ENCODE measurements at regions not wholly inside any gene's neighbourhood (a gene's known extent, or its start where the extent isn't known, plus 50 kb on each side); places are given as distances from the start of the nearest gene placed in this dataset.
"Not testable (repeated sequence)": the region's sequence is repeated elsewhere in the genome, so short reads cannot be mapped to it uniquely, and the experiment has no call there.

DNA sequence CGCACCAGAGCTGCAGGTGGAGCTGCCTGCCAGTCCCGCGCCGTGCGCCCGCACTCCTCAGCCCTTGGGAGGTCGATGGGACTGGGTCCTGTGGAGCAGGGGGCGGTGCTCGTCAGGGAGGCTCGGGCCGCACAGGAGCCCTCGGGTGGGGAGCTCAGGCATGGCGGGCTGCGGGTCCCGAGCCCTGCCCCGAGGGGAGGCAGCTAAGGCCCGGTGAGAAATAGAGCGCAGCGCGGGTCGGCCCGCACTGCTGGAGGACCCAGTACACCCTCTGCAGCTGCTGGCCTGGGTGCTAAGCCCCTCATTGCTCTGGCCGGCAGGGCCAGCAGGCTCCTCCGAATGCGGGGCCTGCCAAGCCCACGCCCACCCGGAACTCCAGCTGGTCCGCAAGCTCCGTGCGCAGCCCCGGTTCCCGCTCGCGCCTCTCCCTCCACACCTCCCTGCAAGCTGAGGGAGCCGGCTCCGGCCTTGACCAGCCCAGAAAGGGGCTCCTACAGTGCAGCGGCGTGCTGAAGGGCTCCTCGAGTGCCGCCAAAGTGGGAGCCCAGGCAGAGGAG is 403.7 kb upstream of the KLHL1 start:
- H3K9me3 ChIP-seq (ENCODE audit: control insufficient read depth in 2 of 2, insufficient read depth in 1 of 2, low read depth in 1 of 2, low read length in 1 of 2); FAIRE-seq; H3K27ac ChIP-seq (ENCODE audit: low read depth in 1 of 3, low read length in 2 of 3); H3K27me3 ChIP-seq (ENCODE audit: control insufficient read depth in 3 of 3, insufficient read depth in 3 of 3, low read length in 3 of 3); H3K4me1 ChIP-seq (ENCODE audit: control insufficient read depth in 3 of 3, insufficient read depth in 2 of 3, low read depth in 1 of 3, low read length in 2 of 3); H3K36me3 ChIP-seq (ENCODE audit: control insufficient read depth in 3 of 3, insufficient read depth in 2 of 3, low read depth in 1 of 3, low read length in 3 of 3); H3K4me3 ChIP-seq (ENCODE audit: low read depth in 1 of 3, low read length in 3 of 3); DNase-seq: not testable (repeated sequence)
- WGBS, 3 donors, result 95 to 97% (median 95%) methylated on average over 29 to 40 of the region's 40 CpGs

- DNase-seq (no peak), FAIRE-seq (no peak)
- WGBS, 3 donors, result 80 to 85% (median 83%) methylated on average over 4 of the region's 4 CpGs
- H3K4me3 ChIP-seq (ENCODE audit: low read depth in 1 of 3, low read length in 3 of 3), result no peak overlapping the region
- H3K27me3 ChIP-seq (ENCODE audit: control insufficient read depth in 3 of 3, insufficient read depth in 3 of 3, low read length in 3 of 3), result no peaks in the 10 kb centered on the region
- no peaks in the 10 kb centered on the region for H3K4me1 ChIP-seq (ENCODE audit: control insufficient read depth in 3 of 3, insufficient read depth in 2 of 3, low read depth in 1 of 3, low read length in 2 of 3)
- H3K27ac ChIP-seq (ENCODE audit: low read depth in 1 of 3, low read length in 2 of 3), result no peak overlapping the region
- H3K9me3 ChIP-seq (ENCODE audit: control insufficient read depth in 2 of 2, insufficient read depth in 1 of 2, low read depth in 1 of 2, low read length in 1 of 2), result no peaks in the 10 kb centered on the region
- H3K36me3 ChIP-seq (ENCODE audit: control insufficient read depth in 3 of 3, insufficient read depth in 2 of 3, low read depth in 1 of 3, low read length in 3 of 3), result no peaks in the 10 kb centered on the region
Observed at GRCh38 chr13:70505809-70506208, 397.6 kb upstream of the KLHL1 start.

- no peak for FAIRE-seq
Observed at GRCh38 chr13:70502944-70503343, 394.7 kb upstream of the KLHL1 start.

DNA sequence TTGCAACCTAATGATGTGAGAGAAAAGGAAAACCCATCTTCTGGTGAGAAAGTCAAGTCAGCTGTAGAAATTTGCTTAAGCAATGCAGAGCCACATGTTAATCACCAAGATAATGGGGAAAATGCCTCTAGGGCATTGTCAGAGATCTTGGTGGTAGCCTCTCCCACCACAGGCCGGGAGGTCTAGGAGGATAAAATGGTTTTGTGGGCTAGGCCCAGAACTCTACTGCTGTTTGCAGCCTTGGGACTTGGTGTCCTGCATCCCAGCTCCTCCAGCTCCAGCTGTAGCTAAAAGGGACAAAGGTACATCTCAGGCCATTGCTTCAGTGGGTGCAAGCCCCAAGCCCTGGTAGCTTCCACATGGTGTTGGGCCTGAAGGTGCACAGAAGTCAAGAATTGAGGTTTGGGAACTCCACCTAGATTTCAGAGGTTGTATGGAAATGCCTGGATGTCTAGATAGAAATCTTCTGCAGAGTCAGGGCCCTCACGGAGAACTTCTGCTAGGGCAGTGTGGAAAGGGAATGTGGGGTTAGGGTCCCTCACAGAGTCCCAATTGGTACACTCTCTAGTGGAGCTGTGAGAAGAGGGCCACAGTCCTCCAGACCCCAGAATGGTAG is 382.2 kb upstream of the KLHL1 start:
- no peaks in the 10 kb centered on the region for H3K27me3 ChIP-seq (ENCODE audit: control insufficient read depth in 3 of 3, insufficient read depth in 3 of 3, low read length in 3 of 3)
- no peak for DNase-seq
- FAIRE-seq, result no peak
- no peaks in the 10 kb centered on the region for H3K36me3 ChIP-seq (ENCODE audit: control insufficient read depth in 3 of 3, insufficient read depth in 2 of 3, low read depth in 1 of 3, low read length in 3 of 3)
- no peak overlapping the region for H3K27ac ChIP-seq (ENCODE audit: low read depth in 1 of 3, low read length in 2 of 3)
- 78 to 90% (median 83%) methylated on average over 2 of the region's 2 CpGs for WGBS, 3 donors
- peaks cover 0 to 15% of the 10 kb centered on the region in 2 donors for H3K9me3 ChIP-seq (ENCODE audit: control insufficient read depth in 2 of 2, insufficient read depth in 1 of 2, low read depth in 1 of 2, low read length in 1 of 2)
- H3K4me1 ChIP-seq (ENCODE audit: control insufficient read depth in 3 of 3, insufficient read depth in 2 of 3, low read depth in 1 of 3, low read length in 2 of 3), result no peaks in the 10 kb centered on the region
- H3K4me3 ChIP-seq (ENCODE audit: low read depth in 1 of 3, low read length in 3 of 3), result no peak overlapping the region

More at GRCh38 chr13:70502944-70503343, 394.7 kb upstream of the KLHL1 start:
- Histone ChIP-seq H3K36me3 (ENCODE audit: control insufficient read depth in 3 of 3, insufficient read depth in 2 of 3, low read depth in 1 of 3, low read length in 3 of 3) (no peaks in the 10 kb centered on the region), H3K9me3 (ENCODE audit: control insufficient read depth in 2 of 2, insufficient read depth in 1 of 2, low read depth in 1 of 2, low read length in 1 of 2) (no peaks in the 10 kb centered on the region), H3K4me1 (ENCODE audit: control insufficient read depth in 3 of 3, insufficient read depth in 2 of 3, low read depth in 1 of 3, low read length in 2 of 3) (no peaks in the 10 kb centered on the region), H3K4me3 (ENCODE audit: low read depth in 1 of 3, low read length in 3 of 3) (no peak overlapping the region), H3K27me3 (ENCODE audit: control insufficient read depth in 3 of 3, insufficient read depth in 3 of 3, low read length in 3 of 3) (no peaks in the 10 kb centered on the region), H3K27ac (ENCODE audit: low read depth in 1 of 3, low read length in 2 of 3) (no peak overlapping the region)
- DNase-seq, result no peak
- WGBS, 3 donors, result 63 to 70% (median 69%) methylated on average over 1 of the region's 1 CpG

GRCh38 chr13:70484931-70485330 is 376.7 kb upstream of the KLHL1 start:
- H3K9me3 ChIP-seq (ENCODE audit: control insufficient read depth in 2 of 2, insufficient read depth in 1 of 2, low read depth in 1 of 2, low read length in 1 of 2), result no peaks in the 10 kb centered on the region
- H3K4me1 ChIP-seq (ENCODE audit: control insufficient read depth in 3 of 3, insufficient read depth in 2 of 3, low read depth in 1 of 3, low read length in 2 of 3), result no peaks in the 10 kb centered on the region
- DNase-seq (no peak), FAIRE-seq (no peak)
- H3K36me3 ChIP-seq (ENCODE audit: control insufficient read depth in 3 of 3, insufficient read depth in 2 of 3, low read depth in 1 of 3, low read length in 3 of 3), result no peaks in the 10 kb centered on the region
- no peak overlapping the region for H3K27ac ChIP-seq (ENCODE audit: low read depth in 1 of 3, low read length in 2 of 3)
- H3K4me3 ChIP-seq (ENCODE audit: low read depth in 1 of 3, low read length in 3 of 3), result no peak overlapping the region
- H3K27me3 ChIP-seq (ENCODE audit: control insufficient read depth in 3 of 3, insufficient read depth in 3 of 3, low read length in 3 of 3), result no peaks in the 10 kb centered on the region
- 89 to 93% (median 91%) methylated on average over 7 of the region's 7 CpGs for WGBS, 3 donors

DNA sequence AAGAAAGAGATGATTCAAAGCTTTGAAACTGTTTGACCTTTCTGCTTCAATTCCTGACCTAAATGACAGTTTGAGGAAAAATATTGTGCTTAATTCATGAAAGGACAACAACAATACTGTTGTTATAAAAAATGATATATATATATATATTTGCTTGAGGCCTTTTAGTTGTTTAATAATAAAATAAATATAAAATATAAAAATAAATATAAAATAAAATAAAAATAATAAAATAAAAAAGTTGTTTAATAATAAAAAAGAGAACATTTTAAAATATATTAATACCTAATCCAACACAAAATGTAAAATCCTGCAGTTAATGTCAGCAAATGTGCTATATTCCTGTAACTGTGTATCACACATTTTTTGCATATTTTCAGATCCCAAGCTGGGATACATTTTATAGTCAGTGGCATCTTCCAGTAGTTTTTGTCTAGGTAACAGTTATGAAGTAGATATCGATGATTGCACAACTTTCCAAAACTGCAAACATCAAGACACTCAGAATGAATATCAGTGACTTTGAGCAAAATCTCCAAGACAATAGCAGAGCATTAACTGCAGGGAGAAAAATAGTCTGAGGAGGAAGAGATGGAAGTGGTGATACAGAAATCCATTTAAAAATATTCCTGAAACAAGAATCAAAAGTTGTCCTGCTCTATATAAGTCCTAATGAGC is 375.5 kb upstream of the KLHL1 start:
- WGBS, 3 donors, result 87 to 98% (median 93%) methylated on average over 1 of the region's 1 CpG
- no peaks in the 10 kb centered on the region for H3K27me3 ChIP-seq (ENCODE audit: control insufficient read depth in 3 of 3, insufficient read depth in 3 of 3, low read length in 3 of 3)
- FAIRE-seq, result peak; percentile 72

DNA sequence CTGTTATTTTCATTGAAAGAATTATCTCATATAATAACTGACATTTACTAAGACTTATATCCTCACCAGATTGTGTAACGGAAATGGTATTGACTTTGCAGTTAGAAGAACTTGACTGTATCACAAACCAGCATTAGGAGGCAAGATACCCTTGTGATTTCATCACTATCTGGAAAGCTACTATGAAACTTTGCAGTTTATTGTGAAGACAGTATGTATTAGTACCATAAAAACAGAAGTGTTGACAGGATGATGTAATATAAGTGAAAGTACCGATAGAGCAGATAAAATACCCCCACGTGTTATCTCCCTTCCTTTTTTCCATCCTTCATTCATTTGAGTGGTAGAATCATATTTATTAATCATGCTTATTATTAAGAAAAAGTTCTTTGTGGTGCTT is 365.7 kb upstream of the KLHL1 start:
- Histone ChIP-seq H3K4me1 (ENCODE audit: control insufficient read depth in 3 of 3, insufficient read depth in 2 of 3, low read depth in 1 of 3, low read length in 2 of 3) (no peaks in the 10 kb centered on the region), H3K4me3 (ENCODE audit: low read depth in 1 of 3, low read length in 3 of 3) (no peak overlapping the region), H3K27me3 (ENCODE audit: control insufficient read depth in 3 of 3, insufficient read depth in 3 of 3, low read length in 3 of 3) (no peaks in the 10 kb centered on the region), H3K36me3 (ENCODE audit: control insufficient read depth in 3 of 3, insufficient read depth in 2 of 3, low read depth in 1 of 3, low read length in 3 of 3) (no peaks in the 10 kb centered on the region), H3K9me3 (ENCODE audit: control insufficient read depth in 2 of 2, insufficient read depth in 1 of 2, low read depth in 1 of 2, low read length in 1 of 2) (no peaks in the 10 kb centered on the region), H3K27ac (ENCODE audit: low read depth in 1 of 3, low read length in 2 of 3) (no peak overlapping the region)
- DNase-seq (no peak), FAIRE-seq (no peak)
- 27 to 54% (median 33%) methylated on average over 3 of the region's 3 CpGs for WGBS, 3 donors

More for the DNA sequence above, 375.5 kb upstream of the KLHL1 start:
- no peak for DNase-seq
- Histone ChIP-seq H3K4me3 (ENCODE audit: low read depth in 1 of 3, low read length in 3 of 3) (no peak overlapping the region), H3K27ac (ENCODE audit: low read depth in 1 of 3, low read length in 2 of 3) (no peak overlapping the region), H3K9me3 (ENCODE audit: control insufficient read depth in 2 of 2, insufficient read depth in 1 of 2, low read depth in 1 of 2, low read length in 1 of 2) (no peaks in the 10 kb centered on the region), H3K4me1 (ENCODE audit: control insufficient read depth in 3 of 3, insufficient read depth in 2 of 3, low read depth in 1 of 3, low read length in 2 of 3) (no peaks in the 10 kb centered on the region), H3K36me3 (ENCODE audit: control insufficient read depth in 3 of 3, insufficient read depth in 2 of 3, low read depth in 1 of 3, low read length in 3 of 3) (no peaks in the 10 kb centered on the region)

- no peaks in the 10 kb centered on the region for H3K36me3 ChIP-seq (ENCODE audit: control insufficient read depth in 3 of 3, insufficient read depth in 2 of 3, low read depth in 1 of 3, low read length in 3 of 3)
- H3K9me3 ChIP-seq (ENCODE audit: control insufficient read depth in 2 of 2, insufficient read depth in 1 of 2, low read depth in 1 of 2, low read length in 1 of 2), result no peaks in the 10 kb centered on the region
- no peaks in the 10 kb centered on the region for H3K27me3 ChIP-seq (ENCODE audit: control insufficient read depth in 3 of 3, insufficient read depth in 3 of 3, low read length in 3 of 3)
- FAIRE-seq (no peak), DNase-seq (peak in 1 of 2 donors; percentile 35)
- no peaks in the 10 kb centered on the region for H3K4me1 ChIP-seq (ENCODE audit: control insufficient read depth in 3 of 3, insufficient read depth in 2 of 3, low read depth in 1 of 3, low read length in 2 of 3)
- no peak overlapping the region for H3K27ac ChIP-seq (ENCODE audit: low read depth in 1 of 3, low read length in 2 of 3)
- H3K4me3 ChIP-seq (ENCODE audit: low read depth in 1 of 3, low read length in 3 of 3), result no peak overlapping the region
- WGBS, 3 donors, result 49 to 83% (median 78%) methylated on average over 3 of the region's 3 CpGs
Observed at GRCh38 chr13:70469077-70469476, 360.8 kb upstream of the KLHL1 start.
